NOMO-1 (cell line): ENCODE measurements at regions not wholly inside any gene's neighbourhood (a gene's known extent, or its start where the extent isn't known, plus 50 kb on each side); places are given as distances from the start of the nearest gene placed in this dataset.
A peak's percentile ranks its signal among the peaks of the same experiment; 100 is the strongest.

Experiments used
- DNase-seq, 2 experiments: peaks; one replicate each; lab custom pipeline; 2025; ENCODE audit not compliant: unreplicated experiment in 2 of 2; lab: John Stamatoyannopoulos, UW

DNA sequence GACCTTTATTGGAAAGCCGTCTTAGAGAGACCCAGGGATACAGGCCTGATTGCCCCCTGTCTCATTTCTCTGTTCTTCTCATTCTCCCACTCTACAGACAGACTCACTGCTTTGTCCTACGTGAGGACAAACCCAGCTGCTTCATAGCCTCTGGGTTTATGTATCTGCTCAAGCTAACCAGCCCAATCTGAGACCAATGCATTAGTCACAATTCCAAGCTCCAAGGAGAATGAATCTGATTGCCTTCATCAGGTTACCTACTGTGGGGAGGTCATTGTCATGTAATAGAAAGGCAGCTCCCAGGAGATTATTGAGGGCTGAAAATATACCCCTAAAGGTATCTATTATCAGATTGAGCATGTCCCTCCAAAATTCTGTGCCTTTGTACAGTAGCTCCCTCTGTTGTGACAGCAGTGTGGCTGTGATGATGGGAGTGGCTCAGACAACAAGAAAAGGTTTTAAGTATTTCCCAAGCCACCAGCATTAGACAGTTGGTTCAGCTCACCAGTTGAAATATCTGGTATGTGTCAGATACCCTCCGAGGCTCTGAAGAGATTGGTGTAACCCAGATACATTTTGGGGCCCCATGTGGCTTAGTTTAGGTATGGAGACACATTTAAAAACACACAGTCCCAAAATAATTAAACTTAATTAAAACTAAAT, 123.1 kb upstream of the EEPD1 start:
- no peak for DNase-seq

DNA sequence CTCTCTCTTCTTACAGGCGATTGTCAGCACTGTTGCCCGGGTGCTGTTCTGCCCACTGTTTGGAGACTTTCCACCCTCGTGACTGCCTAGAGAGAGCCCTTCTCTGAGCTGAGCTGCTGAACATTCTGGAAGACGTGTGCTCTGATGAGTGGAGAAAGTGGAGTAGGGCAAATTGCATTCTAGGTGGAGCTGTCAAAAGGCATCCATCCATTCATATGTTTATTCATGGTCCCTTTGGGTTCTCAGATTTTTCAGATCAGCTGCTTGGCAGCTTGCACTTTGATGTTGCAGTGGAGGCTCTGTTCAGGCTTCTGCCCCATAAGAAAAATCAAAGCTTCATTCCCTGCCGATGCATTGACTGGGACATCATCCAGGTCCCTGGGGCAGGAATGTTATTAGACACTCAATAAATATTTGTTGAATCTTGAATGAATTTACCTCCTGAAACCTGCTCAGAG, 120.7 kb upstream of the EEPD1 start:
- DNase-seq: no peak

DNA sequence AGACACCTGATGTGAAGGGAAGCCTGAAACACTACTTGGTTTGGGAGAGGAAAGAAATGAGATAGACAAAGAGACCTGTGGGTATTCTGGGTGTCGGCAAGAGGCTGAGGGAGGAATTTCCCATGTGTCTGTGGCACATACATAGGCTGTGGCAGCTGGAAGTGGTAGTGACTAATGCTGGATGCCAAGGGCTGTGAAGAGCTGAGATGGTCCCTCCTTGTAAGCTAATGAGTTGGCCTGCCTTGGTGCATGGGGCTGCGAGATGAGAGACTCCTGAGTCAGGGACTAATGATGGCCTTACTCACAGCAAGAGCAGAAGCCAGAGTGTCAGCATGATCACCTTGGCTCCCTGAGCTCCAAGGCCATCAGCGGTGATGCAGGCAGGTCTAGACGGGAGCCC, 119.0 kb upstream of the EEPD1 start:
- no peak for DNase-seq

DNA sequence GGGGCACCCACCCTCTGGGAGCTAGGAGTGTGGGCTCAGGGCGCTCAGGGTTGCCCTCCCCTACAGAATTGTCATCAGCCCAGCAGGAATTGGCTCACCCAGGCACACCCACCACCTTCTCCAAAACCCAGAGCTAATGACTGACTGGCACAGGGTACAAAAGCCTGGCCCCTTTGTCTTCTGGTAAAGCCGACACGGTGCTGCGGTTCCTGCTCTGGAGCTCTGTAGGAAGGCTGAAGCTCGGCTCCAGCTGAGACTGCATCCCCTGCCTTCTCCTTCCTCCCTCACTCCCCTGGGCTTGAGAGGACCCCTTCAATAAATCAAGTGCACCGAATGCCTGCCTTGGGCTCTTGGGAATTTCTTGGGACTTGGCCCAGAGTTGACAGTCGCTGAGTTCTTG, 117.9 kb upstream of the EEPD1 start:
- DNase-seq: no peak

DNA sequence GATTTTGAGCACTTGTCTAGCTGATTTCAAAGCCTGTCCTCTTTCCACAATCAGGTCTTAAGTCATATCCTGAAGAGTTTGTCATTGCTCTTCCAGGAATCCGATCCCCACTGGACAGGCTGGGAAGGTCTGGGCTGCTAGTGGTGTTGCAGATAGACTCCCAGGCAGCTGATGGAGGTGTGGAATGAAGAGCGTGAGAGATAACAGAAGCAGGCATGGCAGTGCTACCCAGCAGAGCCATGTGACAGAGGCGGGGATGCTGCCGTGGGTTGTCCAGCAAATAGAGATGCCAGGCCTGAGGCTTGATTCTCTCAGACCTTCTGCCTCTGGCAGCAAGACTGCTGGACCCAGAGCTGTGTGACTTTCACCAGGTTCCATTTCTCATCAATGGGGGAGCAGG, 116.5 kb upstream of the EEPD1 start:
- no peak for DNase-seq

DNA sequence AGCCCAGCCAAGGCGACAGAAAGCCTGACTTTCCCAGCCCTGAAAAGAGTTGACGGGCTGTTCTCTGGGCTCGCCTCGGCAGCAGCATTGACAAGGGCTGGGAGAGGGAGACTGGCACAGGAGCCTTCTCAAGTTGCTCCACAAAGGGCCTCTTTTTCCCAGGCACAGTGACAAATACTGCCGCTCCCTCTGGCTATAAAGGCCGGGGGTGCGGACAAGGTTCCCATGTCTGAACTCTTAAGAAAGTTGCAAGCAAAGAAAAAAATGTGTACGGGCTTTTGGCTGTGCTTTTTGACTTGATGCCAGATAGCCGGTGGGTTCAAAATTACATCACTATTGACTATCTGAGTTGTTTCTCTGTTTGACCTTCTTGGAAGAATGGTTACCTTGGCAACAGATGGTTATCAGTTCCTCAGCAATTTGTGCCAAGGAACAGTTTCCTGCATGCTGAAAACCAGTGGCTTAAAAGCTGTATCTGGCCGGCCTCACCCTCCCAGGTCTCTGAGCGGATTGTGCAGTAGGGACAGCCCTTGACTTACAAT, 115.9 kb upstream of the EEPD1 start:
- DNase-seq: no peak

DNA sequence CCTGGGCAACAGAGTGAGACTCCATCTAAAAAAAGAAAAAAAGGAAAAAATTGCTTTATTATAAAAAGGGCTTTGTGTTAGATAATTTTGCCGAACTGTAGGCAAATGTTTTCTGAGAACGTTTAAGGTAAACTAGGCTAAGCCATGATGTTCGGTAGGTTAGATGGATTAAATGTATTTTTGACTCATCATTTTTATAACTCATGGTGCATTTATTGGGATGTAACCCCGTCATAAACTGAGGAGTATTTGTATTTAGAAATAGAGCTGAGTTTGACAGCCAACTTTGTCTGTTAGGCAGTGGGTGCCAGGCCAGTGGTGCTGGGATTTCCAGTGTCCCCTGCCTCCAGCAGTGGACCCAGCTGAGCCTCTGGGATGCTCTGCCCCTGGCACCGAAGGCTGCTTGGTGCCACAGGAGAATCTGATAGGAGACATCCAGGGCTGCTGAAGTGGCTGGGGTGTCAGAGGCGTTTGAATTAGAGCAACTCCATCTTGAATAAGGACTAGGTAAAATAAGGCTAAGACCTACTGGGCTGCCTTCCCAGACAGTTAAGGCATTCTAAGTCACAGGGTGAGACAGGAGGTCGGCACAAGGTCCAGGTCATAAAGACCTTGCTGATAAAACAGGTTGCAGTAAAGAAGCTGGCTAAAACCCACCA, 114.9 kb upstream of the EEPD1 start:
- DNase-seq: no peak

DNA sequence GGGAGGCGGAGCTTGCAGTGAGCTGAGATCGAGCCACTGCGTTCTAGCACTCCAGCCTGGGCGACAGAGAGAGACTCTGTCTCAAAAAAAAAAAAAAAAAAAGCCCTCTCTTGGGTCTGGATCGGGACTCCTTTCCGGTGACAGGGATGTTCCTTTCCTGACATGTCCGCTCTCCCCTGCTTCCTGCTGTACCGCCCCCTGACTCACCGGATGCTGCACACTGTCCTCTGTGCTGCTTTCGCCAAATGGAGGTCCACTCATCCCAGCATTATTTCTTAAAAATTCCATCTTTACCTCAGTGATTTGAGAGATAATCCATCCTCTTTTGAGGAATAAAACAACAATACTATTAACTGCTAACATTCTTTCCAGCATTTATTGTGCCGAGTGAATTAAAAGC, 113.8 kb upstream of the EEPD1 start:
- DNase-seq: no peak

DNA sequence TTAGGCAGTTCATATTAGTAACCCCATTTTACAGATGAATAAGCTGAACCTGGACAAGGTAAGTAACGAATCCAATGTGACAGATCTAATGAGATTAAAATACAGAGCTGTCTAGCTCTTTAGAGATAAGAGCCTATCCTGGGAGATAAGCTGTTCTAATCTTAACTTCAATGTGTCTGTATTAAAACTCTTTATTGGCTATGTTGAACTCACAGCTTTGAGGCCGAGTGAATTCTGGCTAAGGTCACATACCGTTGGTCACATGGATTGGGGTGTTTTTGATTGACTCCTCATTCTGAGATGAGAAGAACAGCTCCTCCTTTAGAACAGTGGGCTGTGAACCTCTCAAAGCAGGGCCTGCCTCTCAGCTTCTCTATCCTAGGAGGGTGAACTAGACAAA, 113.4 kb upstream of the EEPD1 start:
- no peak for DNase-seq

DNA sequence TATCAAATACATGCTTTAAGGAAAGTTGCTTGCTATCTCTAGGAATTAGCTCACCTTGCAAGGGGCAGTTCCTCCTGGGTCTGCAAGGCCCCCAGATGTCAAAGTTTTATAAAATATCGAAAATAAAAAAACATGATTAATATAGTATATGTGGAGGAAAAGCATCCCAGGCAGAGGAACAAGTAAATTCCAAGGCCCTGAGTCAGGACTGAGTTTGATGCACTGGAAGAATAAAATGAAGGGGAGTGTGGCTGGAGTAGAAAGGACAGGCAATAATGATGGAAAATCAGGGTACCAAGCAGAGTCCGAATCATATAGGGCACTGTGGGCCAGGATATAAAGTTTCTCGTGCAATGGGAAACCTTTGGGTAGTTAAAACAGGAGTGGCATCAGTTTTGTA, 112.4 kb upstream of the EEPD1 start:
- no peak for DNase-seq

DNA sequence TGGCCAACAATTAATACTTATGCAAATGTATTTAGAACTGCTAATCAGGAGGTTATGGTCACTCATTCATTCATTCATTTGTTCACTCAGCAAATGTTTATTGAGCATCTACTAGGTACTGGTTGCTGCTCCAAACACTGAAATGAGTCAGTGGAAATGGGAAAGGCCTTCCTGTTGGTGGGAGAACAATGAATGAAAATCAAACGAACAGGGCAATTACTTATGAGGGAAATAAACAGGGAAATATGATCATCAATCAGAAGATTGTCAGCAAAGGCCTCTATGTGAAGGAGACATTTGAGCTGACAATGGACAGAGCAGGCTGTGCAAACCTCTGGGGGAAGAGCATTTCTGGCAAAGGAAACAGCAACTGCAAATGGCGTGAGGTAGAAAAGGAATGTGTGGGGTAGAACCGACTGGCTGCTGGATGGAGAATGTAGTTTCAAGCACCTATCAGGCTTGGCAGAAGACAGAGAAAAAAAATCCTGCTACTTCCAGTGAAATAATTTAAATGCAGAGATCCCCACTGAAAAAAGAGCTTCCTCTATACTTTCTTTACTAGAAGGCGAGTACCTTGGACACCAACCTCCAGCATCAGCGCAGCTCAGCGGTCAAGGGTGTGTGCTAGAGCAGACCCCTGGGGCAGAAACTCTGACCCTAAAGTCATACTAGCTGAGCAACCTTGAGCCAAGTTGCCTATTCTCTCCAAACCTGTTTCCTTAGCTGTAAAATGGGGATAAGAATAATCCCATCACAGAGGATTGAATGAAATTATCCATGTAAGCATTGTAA, 108.8 kb upstream of the EEPD1 start:
- DNase-seq: no peak

DNA sequence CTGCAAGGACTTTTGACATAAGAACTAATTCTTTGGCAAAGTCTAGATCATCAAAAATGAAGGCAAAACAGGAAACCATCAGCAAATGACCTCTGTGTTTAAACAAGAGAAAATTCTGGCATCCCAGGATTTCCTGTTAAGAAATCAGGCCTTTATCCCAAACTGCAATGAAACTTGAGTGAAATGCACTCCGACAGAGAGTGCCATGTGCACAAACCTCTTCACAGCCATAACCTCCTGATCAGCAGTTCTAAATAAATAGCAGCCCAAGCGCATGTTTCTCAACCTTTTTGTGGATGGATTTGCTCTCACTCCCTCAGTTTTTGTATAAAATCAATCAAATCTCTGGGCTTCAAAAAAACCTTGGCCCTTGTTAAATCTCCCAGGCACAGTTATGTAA, 107.7 kb upstream of the EEPD1 start:
- DNase-seq: no peak

DNA sequence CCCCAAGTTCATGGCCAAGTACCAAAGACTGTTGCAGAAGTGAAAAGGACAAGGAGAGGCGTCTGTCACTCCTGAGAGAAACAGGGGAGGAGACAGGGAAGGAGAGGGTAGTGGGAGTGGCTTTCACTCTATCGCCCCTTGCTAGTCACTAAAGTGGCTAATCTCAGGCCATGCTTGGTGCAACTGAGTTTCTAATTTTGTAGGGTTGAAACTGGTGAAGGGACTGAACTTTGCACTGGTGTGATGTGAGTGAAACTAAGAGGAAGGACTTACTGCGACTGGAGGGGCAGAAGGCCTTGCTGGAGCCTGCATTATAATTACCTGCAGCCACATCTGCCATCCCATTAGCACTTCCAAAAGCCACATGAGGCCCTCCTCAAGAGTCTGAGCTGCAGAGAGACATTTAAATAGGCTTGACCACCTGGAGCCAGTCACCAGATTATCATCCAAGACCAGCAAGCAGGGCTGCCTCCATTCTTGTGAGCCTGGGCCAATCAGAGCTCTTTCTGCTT, 107.2 kb upstream of the EEPD1 start:
- DNase-seq: peak in 1 of 2 experiments; percentile 7

DNA sequence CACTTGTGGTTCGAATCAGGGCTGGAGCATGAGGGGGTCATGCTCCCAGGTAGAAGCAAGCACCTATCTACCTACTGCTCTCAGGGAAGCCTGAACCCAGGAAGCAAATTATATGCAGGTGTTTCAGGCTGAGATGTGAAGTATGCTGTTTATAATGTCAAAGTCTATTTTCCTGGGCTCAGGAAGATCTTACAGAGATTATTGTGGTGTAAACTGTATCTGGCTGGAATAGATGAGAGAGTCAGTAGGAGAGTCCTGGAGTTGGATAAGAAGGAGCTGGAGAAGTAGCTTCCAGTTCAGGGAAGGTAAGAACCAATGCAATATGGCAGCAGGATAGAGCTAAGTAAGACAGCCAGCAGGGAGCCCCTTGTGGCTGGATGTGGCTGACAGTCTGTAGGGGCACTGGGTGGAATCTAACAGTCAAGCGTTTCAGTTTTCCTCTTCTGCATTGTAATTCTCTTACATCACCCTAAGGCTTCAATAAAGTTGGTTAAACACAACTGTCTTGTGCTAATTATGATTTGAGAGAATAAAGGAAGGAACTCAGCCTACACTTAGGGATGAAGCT, 105.9 kb upstream of the EEPD1 start:
- peak; percentile 57 to 68 for DNase-seq

DNA sequence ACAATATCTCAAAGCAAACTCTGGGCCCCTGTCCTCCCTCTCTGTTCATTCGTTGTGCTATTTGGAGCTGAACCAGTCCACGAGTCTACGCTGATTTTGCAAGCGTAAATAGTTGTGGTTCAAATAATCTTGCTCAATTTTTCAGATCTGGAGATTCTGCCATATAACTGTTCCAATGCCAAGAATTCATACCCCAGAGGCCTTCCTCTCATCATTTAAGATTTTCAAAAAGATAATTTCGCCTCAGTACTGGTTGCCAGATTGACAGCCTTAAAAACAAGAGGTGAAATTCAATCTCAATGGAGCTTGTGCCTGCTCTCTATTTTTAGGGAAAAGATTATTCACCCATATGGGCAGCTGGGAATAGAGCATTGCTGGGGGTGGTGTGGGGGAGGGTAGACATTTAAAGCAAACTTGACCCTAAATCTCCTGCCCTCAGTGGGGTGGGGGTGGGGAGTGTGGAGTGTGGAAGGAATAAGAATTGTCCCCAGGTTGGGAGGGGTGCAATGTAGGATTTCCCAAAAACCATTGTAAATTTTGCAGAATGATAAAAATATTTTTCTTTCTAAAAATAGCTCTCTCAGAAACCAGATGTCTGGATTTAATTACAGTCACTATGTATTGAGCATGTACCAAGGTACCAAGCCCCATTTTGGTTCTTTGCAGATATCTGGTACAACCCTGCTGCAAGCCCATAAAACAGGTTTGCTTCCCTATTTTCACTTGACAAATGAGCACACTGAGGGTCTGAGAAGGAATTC, 104.7 kb upstream of the EEPD1 start:
- DNase-seq: peak; percentile 64 to 70

DNA sequence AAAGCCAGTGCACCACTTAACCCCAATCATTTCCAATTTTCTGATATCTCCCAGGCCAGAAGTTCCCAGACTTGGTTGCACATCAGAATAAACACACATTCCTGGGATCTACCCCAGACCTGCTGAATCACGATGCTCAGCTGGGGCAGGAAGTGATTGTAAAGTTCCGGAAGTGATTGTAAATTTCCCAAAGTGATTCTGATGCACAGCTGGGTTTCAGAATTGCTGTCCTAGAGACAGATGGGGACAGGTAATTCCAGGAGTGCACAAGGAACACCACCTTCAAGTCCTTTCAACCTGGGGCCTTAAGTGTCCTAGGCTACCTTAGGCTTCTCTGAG, 104.2 kb upstream of the EEPD1 start:
- DNase-seq: no peak

DNA sequence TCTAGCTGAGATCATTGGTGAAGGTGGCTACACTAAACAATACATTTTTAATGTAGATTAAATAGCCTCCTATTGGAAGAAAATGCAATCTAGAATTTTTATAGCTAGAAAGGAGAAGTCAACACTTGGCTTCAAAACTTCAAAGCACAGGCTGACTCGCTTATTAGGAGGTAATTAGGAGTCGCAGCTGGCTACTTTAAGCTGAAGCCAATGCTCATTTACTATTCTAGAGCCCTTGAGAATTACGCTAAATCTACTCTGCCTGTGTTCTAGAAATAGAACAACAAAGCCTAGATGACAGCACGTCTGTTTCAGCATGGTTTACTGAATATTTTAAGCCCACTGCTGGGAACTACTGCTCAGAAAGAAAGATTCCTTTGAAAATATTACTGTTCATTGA, 101.6 kb upstream of the EEPD1 start:
- no peak for DNase-seq

DNA sequence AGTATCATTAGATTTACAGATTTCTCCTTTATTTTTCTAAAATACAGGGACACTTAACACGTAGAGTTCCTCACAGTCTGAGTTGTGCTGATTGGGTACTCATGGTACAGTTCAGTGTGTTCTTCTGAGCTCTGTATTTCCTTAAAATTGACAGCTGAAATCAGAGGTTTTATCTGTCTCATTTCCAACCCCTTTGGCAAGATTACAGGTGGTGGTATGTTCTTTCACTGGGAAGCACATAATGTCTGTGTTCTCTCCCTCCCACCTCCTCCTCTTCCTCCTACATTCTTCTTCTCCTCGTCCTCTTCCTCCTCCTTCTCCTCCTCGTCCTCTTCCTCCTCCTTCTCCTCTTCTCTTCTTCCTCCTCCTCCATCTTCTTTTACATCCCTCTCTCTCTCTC, 99.5 kb upstream of the EEPD1 start:
- DNase-seq: no peak

DNA sequence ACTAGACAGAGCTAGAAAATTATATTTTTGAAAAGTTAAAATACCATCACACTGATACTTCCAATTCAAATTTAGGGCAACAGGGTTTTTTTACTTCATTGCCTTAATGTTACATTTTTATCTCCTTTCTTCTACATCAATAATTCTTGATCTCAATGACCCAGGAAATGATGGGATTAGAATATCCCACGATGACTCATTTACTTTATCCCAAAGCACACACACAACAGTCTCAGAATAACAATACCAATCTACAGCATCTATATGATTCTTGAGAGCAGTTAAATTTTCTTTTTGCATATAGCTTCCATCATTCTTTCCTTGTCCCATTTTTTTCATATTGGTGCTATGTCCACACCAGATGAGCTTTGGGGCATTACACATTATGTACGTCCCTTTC, 98.4 kb upstream of the EEPD1 start:
- no peak for DNase-seq

DNA sequence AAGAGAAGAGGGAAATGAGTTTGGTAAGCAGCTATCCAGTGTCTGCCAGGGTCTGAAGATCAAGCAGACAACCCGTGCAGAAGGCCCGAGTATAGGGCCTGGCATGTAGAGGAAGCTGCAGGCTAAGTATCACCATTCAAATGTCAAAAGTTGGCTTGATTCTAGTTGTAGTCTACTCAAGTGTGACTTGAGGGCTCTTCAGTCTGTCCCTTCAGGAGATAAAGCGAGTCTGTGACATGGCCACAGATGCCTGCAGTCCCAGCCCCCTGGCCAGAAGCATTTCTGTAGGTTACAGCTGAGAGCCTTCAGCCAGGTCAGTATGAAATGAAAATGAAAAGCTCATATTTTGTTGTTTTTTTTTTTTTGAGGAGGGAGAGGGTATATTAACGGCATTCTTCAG, 97.8 kb upstream of the EEPD1 start:
- no peak for DNase-seq

DNA sequence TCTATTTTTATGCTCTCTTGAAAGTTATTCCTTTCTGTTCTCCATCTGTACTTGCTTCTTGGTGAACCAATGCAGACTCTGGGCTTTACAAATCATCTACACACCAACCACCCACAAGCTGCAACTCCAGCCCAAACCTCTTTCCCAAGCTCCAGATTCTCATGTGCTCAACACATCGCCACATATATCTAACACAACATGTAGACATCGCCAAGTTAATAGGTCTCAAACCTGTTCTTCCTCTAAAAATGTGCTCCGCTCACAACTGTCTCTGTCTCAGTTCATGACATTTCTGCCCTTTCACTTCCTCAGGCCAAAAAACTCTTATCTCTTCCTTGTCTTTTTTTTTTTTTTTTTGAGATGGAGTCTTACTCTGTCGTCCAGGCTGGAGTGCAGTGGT, 95.7 kb upstream of the EEPD1 start:
- peak; percentile 61 to 83 for DNase-seq
